ENCODE measurements at regions not wholly inside any gene's neighbourhood (a gene's known extent, or its start where the extent isn't known, plus 50 kb on each side); places are given as distances from the start of the nearest gene placed in this dataset.

DNA sequence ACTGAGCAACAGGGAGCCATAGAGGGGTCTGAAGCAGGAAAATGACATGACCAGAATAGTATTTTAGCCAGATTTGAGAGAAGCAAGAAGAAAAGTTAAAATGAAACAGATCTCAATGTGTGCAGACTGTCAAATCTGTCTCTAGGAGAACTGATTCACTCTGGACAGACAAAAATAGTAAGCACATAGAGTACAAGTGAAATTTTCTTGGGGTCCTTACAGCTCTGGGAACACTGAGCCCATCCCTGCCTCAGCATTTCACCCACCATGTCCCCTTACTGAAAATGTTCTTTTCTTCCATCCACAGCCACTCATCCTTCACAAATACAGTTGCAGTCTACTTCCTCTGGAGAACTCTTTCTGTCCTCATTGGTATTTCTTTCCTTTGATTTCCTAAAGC lies 359.2 kb downstream of the MTX2 start:
- no peak overlapping the region for H3K4me3 ChIP-seq (ENCODE audit: low read depth, low read length)
- CTCF ChIA-PET: interaction anchor here (0.9 to 33.0 kb wide), 3 partner anchors 14 to 494 kb away, joined by 3 to 1421 read pairs (median 5); partner anchors contain the start of genes HOXD8 and HOXD9
- no peak for TF ChIP-seq CTCF (IDR thresholded peaks at IDR 0.05; ENCODE audit: insufficient read depth, low read length, missing control alignments)
- POLR2A ChIA-PET: no interaction called here
- DNase-seq (ENCODE audit: low read depth, low spot score): no peak

DNA sequence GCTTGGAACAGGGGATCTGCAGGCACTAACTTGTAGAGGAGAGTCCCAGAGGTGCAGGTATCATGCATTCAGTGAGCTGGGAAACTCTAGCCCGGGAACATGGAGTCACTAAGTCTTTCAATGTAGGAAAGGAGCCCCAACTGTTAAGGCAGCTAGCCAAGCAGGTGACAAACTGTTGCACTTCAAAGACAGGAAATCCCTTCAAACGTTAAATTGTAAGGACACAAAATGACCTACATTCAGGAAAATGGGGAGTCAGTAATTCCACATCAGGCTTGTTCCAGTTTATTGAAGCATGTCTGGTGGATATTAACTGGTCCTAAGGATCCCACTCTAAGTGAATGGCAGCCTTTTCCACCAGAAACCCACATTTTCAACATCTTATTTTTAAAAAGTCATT lies 364.5 kb downstream of the MTX2 start:
- DNase-seq (ENCODE audit: low read depth, low spot score): no peak
- H3K4me3 ChIP-seq (ENCODE audit: low read depth, low read length): no peak overlapping the region
- TF ChIP-seq CTCF (IDR thresholded peaks at IDR 0.05; ENCODE audit: insufficient read depth, low read length, missing control alignments): no peak
- ChIA-PET CTCF (interaction anchor here (1.0 to 33.0 kb wide), 4 partner anchors 18 to 499 kb away, joined by 3 to 1421 read pairs (median 8); partner anchors contain the start of genes HOXD8 and HOXD9), POLR2A (interaction anchor here (0.7 kb wide), 1 partner anchor 504 kb away, joined by 5 read pairs; the partner anchor contains the start of gene HOXD8)

- CTCF ChIA-PET: interaction anchor here (0.6 to 33.0 kb wide), 16 partner anchors 17 to 658 kb away, joined by 3 to 1421 read pairs (median 4); partner anchors contain the start of genes HOXD10, HOXD8 and HOXD9
- POLR2A ChIA-PET: interaction anchor here (1.2 to 2.4 kb wide), 3 partner anchors 16 to 506 kb away, joined by 4 to 9 read pairs (median 5); no protein-coding TSS in a partner anchor
- peak overlapping the region; percentile 66 for H3K4me3 ChIP-seq (ENCODE audit: low read depth, low read length)
- no peak for TF ChIP-seq CTCF (IDR thresholded peaks at IDR 0.05; ENCODE audit: insufficient read depth, low read length, missing control alignments)
- no peak for DNase-seq (ENCODE audit: low read depth, low spot score)
Measured at GRCh38 chr2:176636401-176636800, 367.2 kb downstream of the MTX2 start.

GRCh38 chr2:176637142-176637485 lies 367.9 kb downstream of the MTX2 start:
- peak overlapping the region; percentile 66 for H3K4me3 ChIP-seq (ENCODE audit: low read depth, low read length)
- TF ChIP-seq CTCF (IDR thresholded peaks at IDR 0.05; ENCODE audit: insufficient read depth, low read length, missing control alignments): no peak
- ChIA-PET CTCF (interaction anchor here (0.6 to 33.0 kb wide), 23 partner anchors 10 to 657 kb away, joined by 3 to 1421 read pairs (median 5); partner anchors contain the start of genes HOXD10, HOXD8 and HOXD9), POLR2A (interaction anchor here (0.7 to 2.4 kb wide), 7 partner anchors 15 to 515 kb away, joined by 4 to 9 read pairs (median 6); no protein-coding TSS in a partner anchor)
- DNase-seq (ENCODE audit: low read depth, low spot score): no peak

DNA sequence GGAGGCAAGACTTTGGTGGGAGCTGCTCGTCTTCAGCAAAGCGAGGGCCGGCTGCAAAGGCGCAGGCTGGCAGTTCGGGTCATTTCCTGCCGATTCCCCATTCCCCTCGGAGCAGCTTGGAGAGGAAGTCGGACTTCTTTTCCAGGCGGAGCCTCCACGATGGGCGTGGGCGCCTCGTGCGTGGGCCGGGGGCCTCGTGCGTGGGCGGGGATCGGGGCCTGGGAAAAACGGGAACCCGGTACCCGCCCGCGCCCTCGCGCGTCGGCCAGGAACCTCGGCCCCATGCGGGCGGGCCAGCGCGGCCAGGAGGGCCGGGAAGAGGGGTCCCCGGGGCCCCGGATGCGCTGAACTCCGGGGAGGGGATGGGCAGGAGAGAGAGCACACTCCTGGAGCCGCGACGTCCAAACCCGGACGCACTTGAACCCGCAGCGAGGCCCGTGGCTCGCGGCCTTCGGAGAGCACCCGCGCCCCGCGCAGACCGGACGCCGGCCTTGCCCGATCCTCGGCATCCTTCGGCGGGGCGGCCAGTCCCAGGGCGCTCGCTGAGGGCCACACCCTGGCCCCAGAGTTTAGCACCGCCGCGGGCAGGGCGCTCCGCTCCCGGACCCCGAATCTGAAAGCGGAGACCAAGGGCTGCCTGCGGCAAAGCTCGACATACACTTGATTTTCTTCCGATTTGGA lies 368.4 kb downstream of the MTX2 start:
- CTCF ChIA-PET: interaction anchor here (0.6 to 33.0 kb wide), 32 partner anchors 9 to 1386 kb away, joined by 3 to 1421 read pairs (median 5); partner anchors contain the start of genes HOXD10, HOXD8 and HOXD9
- POLR2A ChIA-PET: interaction anchor here (0.7 to 2.4 kb wide), 9 partner anchors 15 to 516 kb away, joined by 3 to 9 read pairs (median 5); no protein-coding TSS in a partner anchor
- TF ChIP-seq CTCF (IDR thresholded peaks at IDR 0.05; ENCODE audit: insufficient read depth, low read length, missing control alignments): no peak
- DNase-seq (ENCODE audit: low read depth, low spot score): no peak
- peak overlapping the region; percentile 66 for H3K4me3 ChIP-seq (ENCODE audit: low read depth, low read length)

Measured in AG04449 (cell line).